OCI-LY7 (cell line): ENCODE measurements at regions not wholly inside any gene's neighbourhood (a gene's known extent, or its start where the extent isn't known, plus 50 kb on each side); places are given as distances from the start of the nearest gene placed in this dataset.

Experiments used
- EZH2phosphoT487 ChIP-seq: fragments of 200-600 bp; sonication (generic); IDR thresholded peaks from 2 replicates; pipeline ENCODE4 v1.6.1; 2018; ENCODE audit warnings: low read depth, borderline replicate concordance, mild to moderate bottlenecking, mixed run types, antibody characterized with exemption, low read length, moderate library complexity, mixed read lengths
- TF ChIP-seq, protein P1 (sequence below): fragments of 200-600 bp; sonication (generic); conservative IDR thresholded peaks from 2 replicates; pipeline ENCODE4 v1.5.1; 2014; ENCODE audit warnings: mild to moderate bottlenecking, antibody characterized with exemption, low read length, moderate library complexity, mixed read lengths

DNA sequence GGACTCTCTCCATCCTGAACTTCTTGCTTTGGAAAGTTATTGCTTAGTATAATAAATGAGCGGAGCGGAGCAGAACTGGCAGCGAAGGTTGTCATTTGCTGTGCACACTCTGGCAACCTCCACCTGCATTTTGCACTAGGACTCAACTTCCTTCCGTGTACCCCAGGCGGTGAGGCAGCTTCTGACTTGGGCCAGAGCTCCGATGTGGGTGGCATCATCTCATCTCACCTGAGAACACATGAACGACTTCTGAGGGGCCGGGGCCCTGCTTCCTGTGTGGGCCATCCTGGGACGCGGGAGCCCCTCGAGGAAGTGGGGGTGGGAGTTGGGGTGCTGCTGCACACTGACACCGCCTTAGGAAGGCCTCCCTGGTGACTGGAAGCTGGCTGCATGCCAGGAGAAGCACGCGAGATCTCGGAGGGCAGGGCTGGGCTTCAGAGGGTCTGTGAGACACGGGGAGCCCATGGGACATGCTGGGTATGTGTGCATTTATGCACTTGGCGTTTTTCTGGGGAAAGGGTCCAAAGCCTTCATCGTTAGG, 56.5 kb upstream of the COL5A1 start:
- TF ChIP-seq, protein P1, sequence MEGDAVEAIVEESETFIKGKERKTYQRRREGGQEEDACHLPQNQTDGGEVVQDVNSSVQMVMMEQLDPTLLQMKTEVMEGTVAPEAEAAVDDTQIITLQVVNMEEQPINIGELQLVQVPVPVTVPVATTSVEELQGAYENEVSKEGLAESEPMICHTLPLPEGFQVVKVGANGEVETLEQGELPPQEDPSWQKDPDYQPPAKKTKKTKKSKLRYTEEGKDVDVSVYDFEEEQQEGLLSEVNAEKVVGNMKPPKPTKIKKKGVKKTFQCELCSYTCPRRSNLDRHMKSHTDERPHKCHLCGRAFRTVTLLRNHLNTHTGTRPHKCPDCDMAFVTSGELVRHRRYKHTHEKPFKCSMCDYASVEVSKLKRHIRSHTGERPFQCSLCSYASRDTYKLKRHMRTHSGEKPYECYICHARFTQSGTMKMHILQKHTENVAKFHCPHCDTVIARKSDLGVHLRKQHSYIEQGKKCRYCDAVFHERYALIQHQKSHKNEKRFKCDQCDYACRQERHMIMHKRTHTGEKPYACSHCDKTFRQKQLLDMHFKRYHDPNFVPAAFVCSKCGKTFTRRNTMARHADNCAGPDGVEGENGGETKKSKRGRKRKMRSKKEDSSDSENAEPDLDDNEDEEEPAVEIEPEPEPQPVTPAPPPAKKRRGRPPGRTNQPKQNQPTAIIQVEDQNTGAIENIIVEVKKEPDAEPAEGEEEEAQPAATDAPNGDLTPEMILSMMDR, result no peak
- no peak for TF ChIP-seq EZH2phosphoT487
